ENCODE measurements at regions not wholly inside any gene's neighbourhood (a gene's known extent, or its start where the extent isn't known, plus 50 kb on each side); places are given as distances from the start of the nearest gene placed in this dataset.

GRCh38 chrX:94560930-94561329 is 886.9 kb downstream of the FAM133A start:
- CTCF ChIA-PET = no interaction called here

GRCh38 chrX:94576367-94577004 is 902.5 kb downstream of the FAM133A start:
- CTCF ChIA-PET = no interaction called here
- no peak for ATAC-seq (ENCODE audit: poor library complexity)
- POLR2A ChIA-PET = no interaction called here

More at GRCh38 chrX:94560930-94561329, 886.9 kb downstream of the FAM133A start:
- H3K4me1 ChIP-seq (ENCODE audit: insufficient read depth, low read length) = no peaks in the 10 kb centered on the region
- POLR2A ChIA-PET = no interaction called here
- no peak for DNase-seq
- H3K27me3 ChIP-seq (ENCODE audit: control insufficient read depth in 1 of 2, insufficient read depth in 2 of 2, low read length in 2 of 2) = no peaks in the 10 kb centered on the region
- Mint-ChIP-seq H3K36me3 (ENCODE audit: low read depth) (no peaks in the 10 kb centered on the region), H3K4me3 (no peak overlapping the region), H3K4me1 (ENCODE audit: low read depth) (no peaks in the 10 kb centered on the region), H3K27ac (no peak overlapping the region), H3K9me3 (peaks cover 1% of the 10 kb centered on the region), H3K27me3 (no peaks in the 10 kb centered on the region)
- no peak for ATAC-seq (ENCODE audit: poor library complexity)
- no peaks in the 10 kb centered on the region for H3K9me3 ChIP-seq (ENCODE audit: control insufficient read depth in 1 of 2, insufficient read depth in 1 of 2, low read length in 2 of 2)
- H3K36me3 ChIP-seq (ENCODE audit: insufficient read depth, low read length) = no peaks in the 10 kb centered on the region
- no peak overlapping the region for H3K4me3 ChIP-seq (ENCODE audit: low read length)
- TF ChIP-seq CTCF (IDR thresholded peaks at IDR 0.05) = no peak
- intact Hi-C loops (cut with DNase I, micrococcal nuclease) = no loop called here
- H3K27ac ChIP-seq (ENCODE audit: low read depth in 1 of 2, low read length in 2 of 2) = no peak overlapping the region

GRCh38 chrX:94600077-94600476 is 926.1 kb downstream of the FAM133A start:
- no peaks in the 10 kb centered on the region for H3K27me3 Mint-ChIP-seq
- Histone ChIP-seq H3K27ac (ENCODE audit: low read depth in 1 of 2, low read length in 2 of 2) (no peak overlapping the region), H3K36me3 (ENCODE audit: insufficient read depth, low read length) (no peaks in the 10 kb centered on the region), H3K4me3 (ENCODE audit: low read length) (no peak overlapping the region), H3K4me1 (ENCODE audit: insufficient read depth, low read length) (no peaks in the 10 kb centered on the region), H3K27me3 (ENCODE audit: control insufficient read depth in 1 of 2, insufficient read depth in 2 of 2, low read length in 2 of 2) (no peaks in the 10 kb centered on the region), H3K9me3 (ENCODE audit: control insufficient read depth in 1 of 2, insufficient read depth in 1 of 2, low read length in 2 of 2) (no peaks in the 10 kb centered on the region)
- H3K9me3 Mint-ChIP-seq = no peaks in the 10 kb centered on the region
- H3K4me1 Mint-ChIP-seq (ENCODE audit: low read depth) = no peaks in the 10 kb centered on the region
- TF ChIP-seq CTCF (IDR thresholded peaks at IDR 0.05) = no peak
- no peak for ATAC-seq (ENCODE audit: poor library complexity)
- no peak for DNase-seq
- CTCF ChIA-PET = no interaction called here
- POLR2A ChIA-PET = no interaction called here
- H3K4me3 Mint-ChIP-seq = no peak overlapping the region
- H3K27ac Mint-ChIP-seq = no peak overlapping the region
- intact Hi-C loops (cut with DNase I, micrococcal nuclease) = no loop called here
- H3K36me3 Mint-ChIP-seq (ENCODE audit: low read depth) = no peaks in the 10 kb centered on the region

More at GRCh38 chrX:94576367-94577004, 902.5 kb downstream of the FAM133A start:
- intact Hi-C loops (cut with DNase I, micrococcal nuclease) = no loop called here
- no peaks in the 10 kb centered on the region for H3K9me3 Mint-ChIP-seq
- H3K36me3 Mint-ChIP-seq (ENCODE audit: low read depth) = no peaks in the 10 kb centered on the region
- no peaks in the 10 kb centered on the region for H3K27me3 Mint-ChIP-seq
- no peak overlapping the region for H3K4me3 Mint-ChIP-seq
- TF ChIP-seq CTCF (IDR thresholded peaks at IDR 0.05) = no peak
- H3K27ac ChIP-seq (ENCODE audit: low read depth in 1 of 2, low read length in 2 of 2) = no peak overlapping the region
- no peak overlapping the region for H3K27ac Mint-ChIP-seq
- no peaks in the 10 kb centered on the region for H3K4me1 ChIP-seq (ENCODE audit: insufficient read depth, low read length)
- H3K27me3 ChIP-seq (ENCODE audit: control insufficient read depth in 1 of 2, insufficient read depth in 2 of 2, low read length in 2 of 2) = no peaks in the 10 kb centered on the region
- no peaks in the 10 kb centered on the region for H3K4me1 Mint-ChIP-seq (ENCODE audit: low read depth)
- peaks cover 0 to 6% of the 10 kb centered on the region in 2 experiments for H3K9me3 ChIP-seq (ENCODE audit: control insufficient read depth in 1 of 2, insufficient read depth in 1 of 2, low read length in 2 of 2)
- no peak overlapping the region for H3K4me3 ChIP-seq (ENCODE audit: low read length)
- no peaks in the 10 kb centered on the region for H3K36me3 ChIP-seq (ENCODE audit: insufficient read depth, low read length)
- no peak for DNase-seq
